RWPE2 (cell line): ENCODE measurements at regions not wholly inside any gene's neighbourhood (a gene's known extent, or its start where the extent isn't known, plus 50 kb on each side); places are given as distances from the start of the nearest gene placed in this dataset.

ENCODE experiments used
- ATAC-seq: fragments of 200-7000 bp; cut with Tn5 transposase; 3 replicates; pipeline ENCODE4 v1.9.1; 2021; ENCODE audit warnings: low read depth
- DNase-seq: peaks from one replicate; pipeline ENCODE4 v3.0.0-alpha.2; 2020; ENCODE audit warnings: low spot score
- H3K27ac ChIP-seq: fragments of 450-650 bp; 2 replicates; pipeline ENCODE4 v1.5.1; 2017; ENCODE audit warnings: mild to moderate bottlenecking; ENCODE audit not compliant: poor library complexity, severe bottlenecking
- H3K27me3 ChIP-seq: fragments of 250-450 bp; sonication (Bioruptor Pico); 2 replicates; pipeline ENCODE4 v1.5.1; 2021; ENCODE audit warnings: mild to moderate bottlenecking, moderate library complexity; ENCODE audit not compliant: insufficient read depth, poor library complexity, severe bottlenecking
- H3K36me3 ChIP-seq: fragments of 250-450 bp; sonication (Bioruptor Pico); 2 replicates; pipeline ENCODE4 v1.5.1; 2020; ENCODE audit warnings: low read depth, mild to moderate bottlenecking, moderate library complexity
- H3K4me1 ChIP-seq: fragments of 250-450 bp; sonication (Bioruptor Pico); 2 replicates; pipeline ENCODE4 v1.5.1; 2021; ENCODE audit warnings: mild to moderate bottlenecking, moderate library complexity; ENCODE audit not compliant: insufficient read depth, poor library complexity, severe bottlenecking
- H3K4me3 ChIP-seq: fragments of 250-450 bp; sonication (Bioruptor Pico); 2 replicates; pipeline ENCODE4 v1.5.1; 2021; ENCODE audit warnings: mild to moderate bottlenecking, moderate library complexity; ENCODE audit not compliant: severe bottlenecking
- H3K9me3 ChIP-seq: fragments of 250-450 bp; sonication (Bioruptor Pico); 2 replicates; pipeline ENCODE4 v1.5.1; 2021; ENCODE audit warnings: mild to moderate bottlenecking, moderate library complexity; ENCODE audit not compliant: severe bottlenecking
- CTCF ChIP-seq: fragments of 450-650 bp; IDR thresholded peaks from one replicate; pipeline ENCODE4 v1.5.1; 2017; ENCODE audit warnings: mild to moderate bottlenecking, moderate library complexity; ENCODE audit not compliant: poor library complexity, severe bottlenecking

- Histone ChIP-seq H3K27me3 (no peaks in the 10 kb centered on the region), H3K4me3 (no peak overlapping the region), H3K9me3 (no peaks in the 10 kb centered on the region), H3K27ac (no peak overlapping the region), H3K4me1 (no peaks in the 10 kb centered on the region), H3K36me3 (no peaks in the 10 kb centered on the region)
- no peak for ATAC-seq
- no peak for TF ChIP-seq CTCF
- no peak for DNase-seq
These were observed 50.9 kb upstream of the C5orf58 start for GRCh38 chr5:170181902-170182301.

- no peak overlapping the region for H3K27ac ChIP-seq
- no peaks in the 10 kb centered on the region for H3K36me3 ChIP-seq
- ATAC-seq (no peak), DNase-seq (no peak)
- no peaks in the 10 kb centered on the region for H3K9me3 ChIP-seq
- TF ChIP-seq CTCF, result no peak
- no peaks in the 10 kb centered on the region for H3K4me1 ChIP-seq
- no peak overlapping the region for H3K4me3 ChIP-seq
- H3K27me3 ChIP-seq, result no peaks in the 10 kb centered on the region
These were observed 50.3 kb upstream of the C5orf58 start for GRCh38 chr5:170182491-170182890.
